ENCODE measurements at regions not wholly inside any gene's neighbourhood (a gene's known extent, or its start where the extent isn't known, plus 50 kb on each side); places are given as distances from the start of the nearest gene placed in this dataset.

DNA sequence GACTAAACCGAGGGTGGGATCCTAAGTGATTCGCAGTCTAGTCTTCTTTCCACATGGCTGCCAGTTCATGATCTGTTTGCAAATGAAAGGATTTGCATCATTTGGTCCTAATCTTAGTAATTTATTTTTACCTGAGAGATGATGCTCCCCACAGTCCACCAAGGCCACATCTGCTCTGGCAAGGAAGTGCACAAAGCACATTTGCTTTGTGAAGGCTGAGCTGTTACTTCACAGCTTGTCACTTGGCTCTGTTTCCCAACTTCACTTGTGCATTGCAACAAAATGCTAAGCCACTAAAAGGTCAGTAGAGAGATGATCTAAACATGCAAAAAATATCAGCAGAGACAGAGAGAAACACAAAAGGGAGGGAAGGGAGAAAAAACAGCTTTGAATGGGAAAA is 128.5 kb upstream of the VLDLR start:
- TF ChIP-seq, protein P1, sequence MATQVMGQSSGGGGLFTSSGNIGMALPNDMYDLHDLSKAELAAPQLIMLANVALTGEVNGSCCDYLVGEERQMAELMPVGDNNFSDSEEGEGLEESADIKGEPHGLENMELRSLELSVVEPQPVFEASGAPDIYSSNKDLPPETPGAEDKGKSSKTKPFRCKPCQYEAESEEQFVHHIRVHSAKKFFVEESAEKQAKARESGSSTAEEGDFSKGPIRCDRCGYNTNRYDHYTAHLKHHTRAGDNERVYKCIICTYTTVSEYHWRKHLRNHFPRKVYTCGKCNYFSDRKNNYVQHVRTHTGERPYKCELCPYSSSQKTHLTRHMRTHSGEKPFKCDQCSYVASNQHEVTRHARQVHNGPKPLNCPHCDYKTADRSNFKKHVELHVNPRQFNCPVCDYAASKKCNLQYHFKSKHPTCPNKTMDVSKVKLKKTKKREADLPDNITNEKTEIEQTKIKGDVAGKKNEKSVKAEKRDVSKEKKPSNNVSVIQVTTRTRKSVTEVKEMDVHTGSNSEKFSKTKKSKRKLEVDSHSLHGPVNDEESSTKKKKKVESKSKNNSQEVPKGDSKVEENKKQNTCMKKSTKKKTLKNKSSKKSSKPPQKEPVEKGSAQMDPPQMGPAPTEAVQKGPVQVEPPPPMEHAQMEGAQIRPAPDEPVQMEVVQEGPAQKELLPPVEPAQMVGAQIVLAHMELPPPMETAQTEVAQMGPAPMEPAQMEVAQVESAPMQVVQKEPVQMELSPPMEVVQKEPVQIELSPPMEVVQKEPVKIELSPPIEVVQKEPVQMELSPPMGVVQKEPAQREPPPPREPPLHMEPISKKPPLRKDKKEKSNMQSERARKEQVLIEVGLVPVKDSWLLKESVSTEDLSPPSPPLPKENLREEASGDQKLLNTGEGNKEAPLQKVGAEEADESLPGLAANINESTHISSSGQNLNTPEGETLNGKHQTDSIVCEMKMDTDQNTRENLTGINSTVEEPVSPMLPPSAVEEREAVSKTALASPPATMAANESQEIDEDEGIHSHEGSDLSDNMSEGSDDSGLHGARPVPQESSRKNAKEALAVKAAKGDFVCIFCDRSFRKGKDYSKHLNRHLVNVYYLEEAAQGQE (IDR thresholded peaks at IDR 0.05; ENCODE audit: low read depth): no peak
- no peak for TF ChIP-seq EGR1 (IDR thresholded peaks at IDR 0.05)
- TF ChIP-seq FOXM1 (IDR thresholded peaks at IDR 0.05; ENCODE audit: borderline replicate concordance, low read depth): no peak
- TF ChIP-seq, protein P2, sequence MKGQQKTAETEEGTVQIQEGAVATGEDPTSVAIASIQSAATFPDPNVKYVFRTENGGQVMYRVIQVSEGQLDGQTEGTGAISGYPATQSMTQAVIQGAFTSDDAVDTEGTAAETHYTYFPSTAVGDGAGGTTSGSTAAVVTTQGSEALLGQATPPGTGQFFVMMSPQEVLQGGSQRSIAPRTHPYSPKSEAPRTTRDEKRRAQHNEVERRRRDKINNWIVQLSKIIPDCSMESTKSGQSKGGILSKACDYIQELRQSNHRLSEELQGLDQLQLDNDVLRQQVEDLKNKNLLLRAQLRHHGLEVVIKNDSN (IDR thresholded peaks at IDR 0.05): no peak
- no peak for TF ChIP-seq TEAD4 (IDR thresholded peaks at IDR 0.05)
- no peak for TF ChIP-seq YY1 (IDR thresholded peaks at IDR 0.05; ENCODE audit: low read depth)
- no peak for TF ChIP-seq EP300 (IDR thresholded peaks at IDR 0.05; ENCODE audit: borderline replicate concordance)

DNA sequence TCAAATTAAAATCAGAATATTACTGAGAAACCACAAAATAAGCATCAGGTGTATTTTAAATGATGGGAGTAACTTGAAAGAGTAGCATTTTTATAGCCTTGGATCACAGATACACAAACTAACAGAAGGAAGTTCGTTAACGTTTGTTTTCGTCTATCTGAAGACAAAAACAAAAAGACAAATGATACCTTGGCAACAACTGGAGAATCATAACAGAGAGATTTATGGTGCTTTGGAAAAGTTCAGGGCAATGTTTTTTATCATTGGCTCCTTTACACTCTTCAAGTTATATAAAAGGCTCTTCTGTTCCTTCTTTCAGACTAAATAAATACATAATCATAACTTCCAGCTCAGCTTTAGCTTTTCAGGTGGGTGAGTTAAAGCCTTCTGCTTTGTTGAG is 128.1 kb upstream of the VLDLR start:
- TF ChIP-seq NFIC (IDR thresholded peaks at IDR 0.05): no peak
- no peak for TF ChIP-seq TAF1 (IDR thresholded peaks at IDR 0.05; ENCODE audit: low read depth)
- no peak for TF ChIP-seq EP300 (IDR thresholded peaks at IDR 0.05; ENCODE audit: borderline replicate concordance)
- TF ChIP-seq TCF12 (IDR thresholded peaks at IDR 0.05; ENCODE audit: low read depth): no peak
- no peak for TF ChIP-seq TEAD4 (IDR thresholded peaks at IDR 0.05)
- no peak for TF ChIP-seq FOXM1 (IDR thresholded peaks at IDR 0.05; ENCODE audit: borderline replicate concordance, low read depth)
- TF ChIP-seq CEBPB (IDR thresholded peaks at IDR 0.05): no peak
- TF ChIP-seq EGR1 (IDR thresholded peaks at IDR 0.05): no peak
- TF ChIP-seq RAD21 (IDR thresholded peaks at IDR 0.05; ENCODE audit: low read depth): no peak
- TF ChIP-seq, protein P1 (IDR thresholded peaks at IDR 0.05; ENCODE audit: low read depth): no peak
- TF ChIP-seq YY1 (IDR thresholded peaks at IDR 0.05; ENCODE audit: low read depth): no peak
- TF ChIP-seq, protein P2 (IDR thresholded peaks at IDR 0.05): no peak
- no peak for TF ChIP-seq ZBTB7A (IDR thresholded peaks at IDR 0.05; ENCODE audit: low read depth)
- TF ChIP-seq, protein P3, sequence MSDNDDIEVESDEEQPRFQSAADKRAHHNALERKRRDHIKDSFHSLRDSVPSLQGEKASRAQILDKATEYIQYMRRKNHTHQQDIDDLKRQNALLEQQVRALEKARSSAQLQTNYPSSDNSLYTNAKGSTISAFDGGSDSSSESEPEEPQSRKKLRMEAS (IDR thresholded peaks at IDR 0.05): no peak

DNA sequence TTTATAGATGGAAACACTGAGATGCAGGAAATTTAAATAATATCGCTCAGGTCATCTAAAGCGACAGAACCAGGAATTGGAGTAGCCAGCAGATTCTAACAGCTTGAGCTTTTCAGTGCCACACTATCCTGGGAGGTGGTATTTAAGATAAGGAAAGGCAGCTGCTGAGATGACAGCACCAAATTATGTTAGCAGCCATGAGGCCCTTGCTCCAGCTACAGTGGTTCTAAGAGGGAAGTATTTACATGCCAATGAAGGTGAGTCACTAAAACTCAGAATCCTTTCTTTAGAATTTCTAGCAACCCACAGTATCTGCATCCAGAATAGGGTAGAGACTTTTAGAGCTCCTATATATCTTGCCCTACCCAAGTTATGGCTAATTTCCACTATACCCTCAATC is 127.0 kb upstream of the VLDLR start:
- TF ChIP-seq RAD21 (IDR thresholded peaks at IDR 0.05; ENCODE audit: low read depth): no peak
- TF ChIP-seq EP300 (IDR thresholded peaks at IDR 0.05; ENCODE audit: borderline replicate concordance): no peak
- TF ChIP-seq EGR1 (IDR thresholded peaks at IDR 0.05): no peak
- TF ChIP-seq, protein P3 (IDR thresholded peaks at IDR 0.05): no peak
- TF ChIP-seq CREB1 (IDR thresholded peaks at IDR 0.05; ENCODE audit: low read depth): no peak
- no peak for TF ChIP-seq TCF12 (IDR thresholded peaks at IDR 0.05; ENCODE audit: low read depth)
- no peak for TF ChIP-seq TEAD4 (IDR thresholded peaks at IDR 0.05)
- TF ChIP-seq, protein P2 (IDR thresholded peaks at IDR 0.05): no peak
- TF ChIP-seq, protein P1 (IDR thresholded peaks at IDR 0.05; ENCODE audit: low read depth): no peak

DNA sequence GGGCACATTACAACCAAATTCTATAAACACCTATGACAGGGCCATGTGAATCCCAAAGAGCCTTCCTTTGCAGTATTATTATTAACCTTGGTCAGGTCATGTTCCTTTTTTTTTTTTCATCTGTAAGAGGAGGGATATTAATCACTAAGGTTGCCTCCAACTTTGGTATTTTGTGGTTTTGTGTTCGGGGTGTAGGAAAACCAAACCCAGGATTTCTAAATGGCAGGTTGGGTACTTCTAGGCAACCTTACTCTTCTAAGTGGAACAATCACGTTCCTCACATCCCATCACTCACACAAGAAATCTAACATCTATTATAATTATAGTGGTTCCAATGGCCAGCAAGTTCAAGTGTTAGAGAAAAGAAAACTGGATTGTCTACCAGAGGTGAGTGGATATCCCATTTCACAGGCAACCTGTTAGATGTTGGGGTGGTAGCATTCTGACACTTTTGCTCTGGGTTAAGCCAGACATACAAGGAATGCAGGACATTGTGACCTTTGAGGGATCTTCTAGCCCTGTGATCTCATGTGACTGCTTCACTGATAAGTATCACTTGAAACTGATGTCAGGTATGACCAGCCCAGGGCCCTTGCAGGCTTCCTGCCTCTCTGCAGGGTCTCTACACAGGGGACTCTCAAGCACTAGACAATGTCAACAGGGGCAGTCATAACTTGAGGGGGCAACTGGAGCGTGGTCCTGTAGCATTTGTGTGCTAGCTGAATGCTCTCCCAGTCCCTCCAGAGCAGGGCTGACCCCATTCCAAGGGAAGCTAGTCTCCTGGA is 126.2 kb upstream of the VLDLR start:
- TF ChIP-seq CEBPB (IDR thresholded peaks at IDR 0.05) (no peak), NFIC (IDR thresholded peaks at IDR 0.05) (no peak), TAF1 (IDR thresholded peaks at IDR 0.05; ENCODE audit: low read depth) (no peak), EGR1 (IDR thresholded peaks at IDR 0.05) (no peak), TEAD4 (IDR thresholded peaks at IDR 0.05) (no peak), ZBTB7A (IDR thresholded peaks at IDR 0.05; ENCODE audit: low read depth) (no peak), RAD21 (IDR thresholded peaks at IDR 0.05; ENCODE audit: low read depth) (no peak), FOXM1 (IDR thresholded peaks at IDR 0.05; ENCODE audit: borderline replicate concordance, low read depth) (no peak), EP300 (IDR thresholded peaks at IDR 0.05; ENCODE audit: borderline replicate concordance) (no peak), CREB1 (IDR thresholded peaks at IDR 0.05; ENCODE audit: low read depth) (no peak), YY1 (IDR thresholded peaks at IDR 0.05; ENCODE audit: low read depth) (no peak), TCF12 (IDR thresholded peaks at IDR 0.05; ENCODE audit: low read depth) (no peak)
- TF ChIP-seq, protein P2 (IDR thresholded peaks at IDR 0.05): no peak
- TF ChIP-seq, protein P1 (IDR thresholded peaks at IDR 0.05; ENCODE audit: low read depth): no peak
- TF ChIP-seq, protein P3 (IDR thresholded peaks at IDR 0.05): no peak
